Stimulated activated CD8-positive, alpha-beta memory T cell treated with anti-CD3 and anti-CD28 coated beads, Interleukin-15, amount 100 ng/mL, for 48 hours (primary cell): ENCODE measurements at regions not wholly inside any gene's neighbourhood (a gene's known extent, or its start where the extent isn't known, plus 50 kb on each side); places are given as distances from the start of the nearest gene placed in this dataset.

ENCODE experiments used
- DNase-seq, 2 donors: peaks; one replicate each; pipeline ENCODE4 v3.0.0-alpha.2; 2020; ENCODE audit warnings: low read depth in 2 of 2

DNA sequence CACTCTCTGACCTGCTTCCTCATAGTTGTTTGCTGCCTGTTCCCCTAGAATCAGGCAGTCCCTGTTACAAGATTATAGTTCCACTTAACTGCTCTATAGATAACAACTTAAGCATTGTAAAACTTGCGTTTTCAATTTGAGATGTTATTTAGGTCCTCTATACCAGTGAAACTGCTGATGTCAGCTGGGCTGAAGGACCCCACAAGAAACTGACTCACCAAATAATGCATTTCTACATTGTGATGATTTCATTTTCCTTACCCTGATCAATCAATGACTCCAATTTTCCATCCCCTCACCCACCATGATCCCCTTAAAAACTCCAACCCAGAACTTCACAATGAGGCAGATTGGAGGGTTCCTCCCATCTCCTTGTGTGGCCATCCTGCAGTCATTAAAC lies 280.7 kb downstream of the SLITRK1 start:
- no peak for DNase-seq

DNA sequence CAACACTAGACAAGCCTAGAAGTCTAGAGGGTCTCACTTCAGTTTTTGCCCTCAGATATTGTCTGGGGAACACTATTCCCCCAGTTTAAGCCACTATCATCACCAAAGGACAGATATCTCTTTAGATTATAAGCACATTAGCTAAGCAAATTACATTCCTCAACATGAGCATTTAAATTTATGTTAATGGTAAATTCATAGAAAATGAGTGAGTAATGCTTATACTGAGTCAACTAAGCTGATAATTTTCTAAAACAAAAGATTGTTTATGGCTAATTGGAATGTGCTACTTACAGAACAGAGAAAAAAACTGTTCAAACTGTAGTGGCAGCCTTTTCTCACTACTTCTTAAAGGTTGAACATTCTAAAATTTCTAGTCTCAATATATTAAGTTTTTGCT lies 290.2 kb downstream of the SLITRK1 start:
- DNase-seq: no peak

DNA sequence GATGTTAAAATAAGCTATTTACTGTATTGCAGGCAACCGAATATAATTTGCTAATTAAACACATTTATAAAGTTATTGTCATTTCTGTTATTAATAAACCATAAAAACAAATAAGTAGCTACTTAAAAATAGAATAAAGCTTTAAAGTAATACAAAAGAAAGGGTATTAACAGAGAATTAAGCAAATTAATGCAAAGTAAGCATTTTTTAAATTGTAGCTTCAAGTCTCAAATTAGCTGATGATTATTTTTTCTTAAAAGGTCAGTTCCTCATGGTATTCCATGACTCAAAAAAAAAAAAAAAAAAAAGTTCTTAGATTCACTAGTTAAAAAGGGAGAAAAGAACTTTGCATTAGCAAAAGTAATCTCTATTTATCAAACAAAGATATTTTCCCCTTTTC lies 292.5 kb downstream of the SLITRK1 start:
- DNase-seq: no peak

DNA sequence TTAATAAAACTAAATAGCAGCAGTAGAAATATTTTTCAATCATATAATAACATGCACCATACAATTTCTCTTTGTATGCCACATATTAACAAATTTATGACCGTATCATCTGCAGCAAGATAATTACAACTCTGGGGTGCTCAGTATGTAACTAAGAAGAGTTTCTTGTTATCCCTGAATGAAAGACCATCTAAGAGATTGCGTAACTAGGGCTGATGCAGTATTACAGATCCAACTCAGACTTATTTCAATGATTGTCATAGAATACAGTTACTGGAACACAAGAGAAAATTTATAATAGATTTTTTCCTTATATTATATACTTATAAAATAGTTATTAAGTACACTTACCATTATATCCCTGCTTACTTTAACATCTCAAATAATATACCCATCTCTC lies 305.1 kb downstream of the SLITRK1 start:
- no peak for DNase-seq

DNA sequence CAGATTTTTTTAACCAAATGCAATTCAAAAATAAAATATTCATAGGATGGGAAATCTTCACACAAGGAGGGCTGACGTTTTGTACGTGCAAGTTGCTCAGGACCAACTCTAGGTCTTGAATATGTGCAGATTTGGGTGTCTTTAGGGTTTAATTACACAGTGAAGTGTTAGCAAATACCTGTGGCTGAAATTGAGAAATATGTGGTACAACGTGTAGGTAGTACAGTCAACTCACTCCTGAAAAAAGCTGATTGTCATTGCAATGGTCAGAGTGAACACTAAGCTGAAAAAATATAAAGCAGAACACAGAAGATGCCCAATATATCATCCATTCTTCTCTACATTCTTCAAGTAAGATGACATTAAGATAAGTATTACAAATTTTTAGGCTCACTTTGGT lies 314.3 kb downstream of the SLITRK1 start:
- DNase-seq: no peak

DNA sequence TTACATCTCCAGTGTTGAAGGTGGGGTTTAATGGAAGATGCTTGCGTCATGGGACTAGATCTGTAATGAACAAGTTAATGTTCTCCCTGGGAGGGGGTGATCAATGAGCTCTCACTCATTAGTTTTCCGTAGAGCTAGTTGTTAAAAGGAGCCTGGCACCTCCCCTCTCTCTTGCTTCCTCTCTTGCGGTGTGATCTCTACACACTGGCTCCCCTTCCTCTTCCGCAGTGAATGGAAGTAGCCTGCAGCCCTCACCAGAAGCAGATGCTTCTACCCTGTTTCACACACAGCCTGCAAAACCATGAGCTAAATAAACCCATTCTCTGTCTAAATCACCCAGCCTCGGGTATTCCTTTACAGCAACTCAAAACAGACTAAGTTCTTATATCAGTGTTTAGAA lies 318.8 kb downstream of the SLITRK1 start:
- no peak for DNase-seq

DNA sequence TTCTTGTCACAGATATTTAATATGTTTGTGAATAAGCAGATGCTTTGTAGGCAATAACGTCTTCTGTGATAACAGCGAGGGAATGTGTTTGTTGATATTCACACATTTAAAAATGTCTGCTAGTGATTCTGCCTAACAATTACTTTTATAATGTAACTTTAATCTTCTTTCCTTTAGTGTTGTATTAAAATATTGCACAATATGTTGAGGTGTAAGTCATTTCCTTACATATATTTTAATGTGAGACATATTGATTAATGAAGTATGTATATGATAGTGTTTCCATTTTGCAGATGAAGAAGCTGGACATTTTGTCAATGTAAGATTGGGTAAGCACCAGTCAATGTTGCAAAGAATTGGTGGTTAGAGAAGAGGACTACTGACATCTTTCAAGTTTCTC lies 324.4 kb downstream of the SLITRK1 start:
- no peak for DNase-seq

DNA sequence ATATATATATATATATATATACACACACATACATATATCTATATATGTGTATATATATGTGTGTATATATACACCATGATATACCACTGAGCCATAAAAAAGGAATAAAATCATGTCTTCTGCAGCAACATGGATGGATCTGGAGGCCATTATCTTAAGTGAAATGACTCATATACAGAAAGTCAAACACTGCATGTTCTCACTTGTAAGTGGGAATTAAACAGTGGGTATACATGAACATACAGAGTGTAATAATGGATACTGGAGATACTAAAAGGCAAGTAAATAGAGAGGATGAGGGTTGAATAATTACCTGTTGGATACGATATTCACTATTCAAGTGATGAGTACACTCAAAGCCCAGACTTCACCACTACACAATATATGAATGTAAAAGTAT lies 332.6 kb downstream of the SLITRK1 start:
- no peak for DNase-seq

DNA sequence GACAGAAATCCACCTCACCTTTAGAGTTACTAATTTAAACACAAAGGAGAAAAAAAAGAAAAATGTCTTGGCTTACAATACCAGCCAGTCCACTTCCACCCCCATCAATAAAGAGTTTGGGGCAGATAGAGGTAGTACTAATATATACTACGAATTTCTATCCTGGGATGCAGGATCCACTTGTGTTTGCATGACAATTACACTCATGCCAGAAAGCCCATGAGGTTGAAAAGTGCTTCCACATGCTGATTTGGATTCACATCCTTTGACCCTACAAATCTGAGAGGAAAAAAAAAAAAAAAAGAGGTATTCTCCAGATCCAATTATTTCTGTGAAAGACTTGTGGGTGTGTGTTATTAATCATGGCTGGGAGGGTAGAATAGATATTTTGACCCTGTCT lies 335.2 kb downstream of the SLITRK1 start:
- DNase-seq: no peak

DNA sequence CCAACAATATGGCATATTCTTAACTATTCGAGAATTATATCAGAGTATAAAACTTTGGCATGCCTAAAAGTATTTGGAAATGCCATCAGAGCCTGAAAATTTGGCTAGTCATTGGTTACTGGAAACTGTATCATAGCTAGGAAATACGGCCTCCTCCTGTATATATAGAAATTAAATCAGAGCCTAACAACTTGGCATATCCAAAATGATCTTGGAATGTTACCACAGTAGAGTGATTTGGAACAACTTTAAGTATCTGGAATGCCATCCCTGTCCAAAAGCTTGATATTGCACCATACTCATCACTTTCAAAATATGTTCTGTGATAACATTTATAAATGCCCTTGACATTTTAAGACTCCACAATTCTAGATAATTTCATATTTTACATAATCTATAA lies 335.8 kb downstream of the SLITRK1 start:
- no peak for DNase-seq

DNA sequence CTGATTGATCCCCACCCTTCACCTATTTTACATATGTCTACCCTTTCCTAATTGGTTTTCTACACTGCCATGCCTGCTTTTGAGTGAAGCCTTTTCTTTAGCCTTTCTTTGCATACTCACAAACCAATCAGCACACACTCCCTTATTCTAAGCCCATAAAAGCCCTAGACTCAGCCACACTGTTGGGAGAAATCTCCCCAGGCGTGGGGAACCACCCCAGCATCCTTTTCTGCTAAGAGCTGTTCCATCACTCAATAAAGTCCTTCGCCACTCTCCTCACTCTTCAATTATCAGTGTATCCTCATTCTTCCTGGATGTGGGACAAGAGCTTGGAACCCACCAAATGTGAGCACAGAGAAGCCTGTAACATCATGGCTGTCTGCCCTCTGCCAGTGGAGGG lies 343.6 kb downstream of the SLITRK1 start:
- DNase-seq: no peak

DNA sequence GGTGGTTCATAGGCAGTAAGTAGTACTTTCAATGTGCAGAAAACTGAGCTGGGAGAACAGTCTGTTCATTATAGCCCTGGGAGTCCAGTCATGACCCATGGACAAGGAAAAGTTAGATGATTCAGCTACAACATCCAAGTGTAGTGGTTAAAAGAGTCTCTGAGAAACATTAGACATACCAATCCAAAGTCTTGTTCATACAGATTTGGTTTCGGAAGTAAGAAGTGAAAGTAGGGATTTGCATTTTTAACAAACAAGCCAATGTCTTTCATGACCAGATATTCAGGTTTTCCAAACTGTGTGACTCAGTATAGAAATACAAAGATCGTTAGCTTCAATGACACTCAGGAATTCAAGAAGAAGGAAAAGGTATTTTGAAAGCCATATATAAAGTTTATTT lies 345.3 kb downstream of the SLITRK1 start:
- DNase-seq: no peak

DNA sequence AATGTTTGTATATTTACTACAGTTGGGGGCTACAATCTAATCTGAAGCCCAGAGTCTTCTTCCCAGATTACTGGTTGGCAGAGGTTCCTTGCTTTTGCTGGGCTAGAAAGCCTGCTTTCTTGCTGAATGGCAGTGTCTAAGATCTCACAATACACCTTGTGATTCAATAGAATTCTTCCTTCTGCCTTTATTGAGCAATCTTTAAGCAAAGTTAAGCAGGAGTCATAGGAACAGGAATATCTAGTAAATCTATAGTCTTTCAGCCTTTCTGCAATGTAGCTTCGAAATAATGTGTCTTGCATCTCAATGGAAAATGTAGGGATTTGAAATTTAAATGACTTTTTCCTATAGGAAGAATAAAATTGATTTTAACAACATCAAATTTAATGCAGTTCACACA lies 346.1 kb downstream of the SLITRK1 start:
- DNase-seq: no peak

DNA sequence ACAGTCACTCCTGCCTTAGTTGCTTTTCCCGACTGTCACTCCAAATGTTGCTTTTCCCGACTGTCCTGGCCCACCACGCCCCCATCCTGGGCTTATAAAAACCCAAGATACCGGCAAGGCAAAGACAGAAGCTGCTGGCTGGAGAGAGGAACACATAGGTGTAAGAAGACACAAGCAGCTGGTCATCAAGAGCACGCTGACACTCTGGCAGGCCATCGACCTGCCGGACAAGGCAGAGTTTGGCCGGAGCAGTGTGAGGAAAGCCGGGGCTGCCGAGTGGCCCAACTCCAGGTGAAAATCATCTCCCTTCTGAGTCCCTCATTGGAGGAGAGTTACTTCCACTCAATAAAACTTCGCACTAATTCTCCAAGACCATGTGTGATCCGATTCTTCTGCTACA lies 349.5 kb downstream of the SLITRK1 start:
- no peak for DNase-seq

DNA sequence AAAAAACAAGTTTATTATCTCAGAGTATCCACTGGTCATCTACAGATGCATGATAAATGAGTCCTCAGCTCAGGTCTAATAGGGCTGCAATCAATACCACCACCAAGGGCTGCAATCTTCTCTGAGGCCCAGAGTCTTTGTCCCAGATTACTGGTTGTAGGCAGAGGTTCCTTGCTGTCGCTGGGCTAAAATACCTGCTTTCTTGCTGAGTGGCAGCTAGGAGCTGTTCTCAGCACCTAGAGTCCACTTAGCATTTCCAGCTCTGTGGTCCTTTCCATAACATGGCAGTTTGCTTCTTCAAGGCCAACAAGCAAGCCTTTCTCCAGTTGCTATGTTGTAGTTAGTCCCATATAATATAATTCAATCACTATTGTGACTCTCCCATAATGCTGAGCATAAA lies 351.3 kb downstream of the SLITRK1 start:
- DNase-seq: no peak

DNA sequence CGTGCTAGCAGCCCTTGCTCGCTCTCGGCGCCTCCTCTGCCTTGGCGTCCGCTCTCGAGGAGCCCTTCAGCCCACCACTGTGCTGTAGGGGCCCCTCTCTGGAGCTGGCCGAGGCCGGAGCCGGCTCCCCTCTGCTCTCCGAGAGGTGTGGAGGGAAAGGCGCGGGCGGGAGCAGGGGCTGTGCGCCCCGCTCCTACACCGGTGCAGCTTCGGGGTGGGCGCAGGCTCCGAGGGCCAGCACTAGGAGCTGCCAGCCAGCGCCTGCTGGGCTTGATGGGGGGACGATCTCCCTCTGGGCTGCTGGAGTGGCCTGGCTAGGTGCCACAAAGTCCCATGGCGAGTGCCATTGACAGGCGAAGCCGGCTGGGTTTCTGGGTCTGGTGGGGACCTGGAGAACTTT lies 365.5 kb downstream of the SLITRK1 start:
- DNase-seq: no peak

DNA sequence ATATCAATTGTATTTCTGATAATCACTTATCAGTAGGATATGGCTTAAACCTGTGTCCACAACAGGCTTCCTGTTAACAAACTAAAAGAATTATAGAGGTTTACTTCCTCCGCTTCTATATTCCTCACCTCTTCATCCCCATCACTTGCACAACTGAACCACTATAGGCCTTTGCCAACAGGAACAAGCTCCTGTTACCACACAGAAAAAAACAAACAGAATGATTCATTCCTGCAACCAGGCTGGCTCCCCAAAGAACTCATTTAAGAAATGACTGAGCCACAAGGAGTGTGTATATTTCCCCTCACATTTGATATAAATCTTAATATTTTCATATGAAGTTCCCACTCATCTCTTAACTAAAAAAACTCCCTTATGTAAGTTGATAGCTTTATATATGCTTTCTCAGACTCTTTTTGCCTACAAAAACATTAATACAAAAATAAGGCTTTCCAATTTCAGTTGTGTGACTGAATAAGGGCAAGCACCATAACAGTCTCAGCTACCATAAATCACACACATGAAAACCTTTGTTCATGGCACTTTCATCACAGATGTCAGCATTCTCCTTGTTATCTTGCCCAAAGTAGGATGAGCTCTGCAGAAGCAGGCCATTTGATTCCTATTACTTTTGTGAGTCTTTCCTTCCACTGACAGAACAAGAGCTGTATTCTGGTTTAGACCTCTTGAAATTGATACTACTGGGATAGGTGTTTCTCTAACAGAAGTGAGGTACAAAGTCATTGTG lies 366.8 kb downstream of the SLITRK1 start:
- DNase-seq: no peak

DNA sequence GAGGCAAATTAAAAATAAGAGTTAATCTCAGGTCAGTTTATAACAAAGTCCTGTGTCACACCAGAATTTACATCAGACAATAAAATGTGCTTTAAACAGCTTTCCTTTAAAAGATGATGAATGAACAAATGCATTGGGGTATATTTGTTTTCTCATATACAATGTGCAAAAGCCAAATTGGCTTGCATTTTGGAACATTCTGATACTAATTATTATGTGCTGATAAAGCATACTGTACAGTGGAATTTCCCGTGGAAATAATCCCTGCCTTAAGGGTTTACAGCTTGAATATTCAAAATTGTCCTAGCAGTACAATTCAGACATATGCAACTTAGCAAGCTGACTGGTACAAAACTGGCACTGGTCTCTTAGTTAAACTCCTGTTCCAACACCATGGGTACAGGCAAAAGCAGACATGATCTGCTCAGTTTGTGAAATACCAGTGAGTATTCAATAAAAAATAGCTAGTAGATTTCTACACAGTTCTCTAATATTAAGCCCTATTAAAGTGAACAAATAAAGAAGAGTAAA lies 373.4 kb downstream of the SLITRK1 start:
- DNase-seq: no peak

DNA sequence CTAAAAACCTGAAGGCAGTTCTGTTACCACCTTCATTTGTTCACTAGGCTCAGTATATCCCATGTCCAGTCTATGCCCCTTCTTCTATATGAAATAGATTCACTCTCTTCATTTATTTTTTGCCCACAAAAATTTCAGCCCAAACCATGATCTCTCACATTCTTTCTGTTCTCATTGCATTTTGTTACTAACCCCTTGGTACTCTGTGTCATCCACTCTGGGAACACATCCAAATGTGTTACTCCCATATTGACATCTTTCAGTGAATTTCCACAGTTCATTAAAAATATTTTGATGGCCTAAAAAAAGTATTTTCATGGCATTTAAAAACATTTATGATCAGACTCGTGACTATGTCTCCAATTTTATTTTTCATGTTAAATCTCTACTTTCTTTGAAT lies 378.9 kb downstream of the SLITRK1 start:
- DNase-seq: no peak

DNA sequence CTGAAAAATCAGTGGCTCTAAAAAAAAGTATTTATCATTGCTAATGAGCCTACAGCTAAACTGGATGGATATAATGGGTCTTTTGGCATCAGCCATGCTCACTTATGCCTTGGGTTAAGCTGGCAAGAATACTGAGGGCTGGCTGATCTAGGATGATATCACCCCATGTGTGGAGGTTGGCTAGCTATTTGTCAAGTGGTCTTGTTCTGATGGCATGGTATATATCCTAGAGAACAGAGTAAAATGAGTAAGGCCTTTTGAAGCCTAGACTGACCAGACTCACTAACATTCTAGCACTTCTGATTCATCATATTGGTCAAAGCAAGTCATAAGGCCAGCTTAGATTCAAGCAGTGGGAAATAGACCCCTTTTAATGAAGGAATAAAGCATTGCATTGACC lies 383.0 kb downstream of the SLITRK1 start:
- DNase-seq: no peak

DNA sequence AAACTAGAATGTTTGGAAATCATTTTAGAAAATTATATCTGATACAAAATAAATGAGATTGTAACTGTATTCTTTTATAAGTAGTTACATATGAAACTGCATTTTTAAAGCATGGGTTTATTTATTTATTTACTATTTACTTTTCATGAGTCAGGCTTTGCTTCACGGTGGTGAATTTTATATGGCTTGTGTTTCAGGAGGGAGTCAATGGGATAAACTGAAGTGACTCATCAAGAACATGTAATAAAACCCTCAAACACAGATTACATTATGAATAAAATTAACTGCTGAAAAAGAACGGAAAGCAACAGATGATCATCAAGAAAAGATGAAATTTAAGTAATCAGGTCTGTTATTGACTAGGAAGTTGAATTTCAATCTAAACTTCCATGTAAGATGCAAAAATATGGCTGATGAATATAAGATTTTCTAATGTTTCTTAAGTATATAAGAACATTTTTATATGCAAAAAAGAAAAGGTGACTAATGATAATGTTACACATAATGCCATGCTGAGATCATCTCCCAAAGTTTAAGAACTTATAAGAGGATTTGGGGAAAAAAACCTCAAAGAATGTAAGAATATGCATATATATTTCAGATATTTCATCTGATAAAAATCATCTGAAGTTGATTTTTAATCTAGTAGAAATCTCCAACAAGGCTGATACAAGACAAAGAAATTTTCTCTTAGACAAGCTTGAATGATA lies 383.6 kb downstream of the SLITRK1 start:
- DNase-seq: no peak

DNA sequence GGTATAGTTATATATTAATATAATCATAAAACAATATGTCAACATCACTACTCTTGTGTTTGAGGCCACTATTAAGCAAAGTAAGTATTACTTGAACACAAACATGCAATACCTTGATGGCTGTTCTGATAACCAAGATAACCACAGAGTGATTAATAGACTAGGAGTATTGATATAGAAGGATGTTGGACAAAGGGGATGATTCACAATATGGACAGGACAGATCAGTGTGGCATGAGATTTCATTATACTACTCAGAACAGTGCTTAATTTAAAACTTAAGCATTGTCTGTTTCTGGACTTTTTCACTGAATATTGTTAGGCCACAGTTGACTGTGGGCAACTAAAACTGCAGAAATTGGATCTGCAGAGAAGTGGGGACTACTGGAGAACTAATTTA lies 384.2 kb downstream of the SLITRK1 start:
- no peak for DNase-seq

DNA sequence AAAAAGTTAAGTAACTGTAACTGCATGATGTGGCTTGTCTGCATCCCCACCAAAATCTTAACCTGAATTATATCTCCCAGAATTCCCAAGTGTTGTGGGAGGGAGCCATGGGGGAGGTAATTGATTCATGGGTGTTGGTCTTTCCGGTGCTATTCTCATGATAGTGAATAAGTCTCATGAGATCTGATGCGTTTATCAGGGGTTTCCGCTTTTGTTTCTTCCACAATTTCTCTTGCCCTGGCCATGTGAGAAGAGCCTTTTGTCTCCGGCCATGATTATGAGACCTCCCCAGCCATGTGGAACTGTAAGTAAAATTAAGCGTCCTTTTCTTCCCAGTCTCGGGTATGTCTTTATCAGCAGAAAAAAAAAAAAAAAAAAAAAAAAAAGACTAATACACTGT lies 385.8 kb downstream of the SLITRK1 start:
- no peak for DNase-seq

DNA sequence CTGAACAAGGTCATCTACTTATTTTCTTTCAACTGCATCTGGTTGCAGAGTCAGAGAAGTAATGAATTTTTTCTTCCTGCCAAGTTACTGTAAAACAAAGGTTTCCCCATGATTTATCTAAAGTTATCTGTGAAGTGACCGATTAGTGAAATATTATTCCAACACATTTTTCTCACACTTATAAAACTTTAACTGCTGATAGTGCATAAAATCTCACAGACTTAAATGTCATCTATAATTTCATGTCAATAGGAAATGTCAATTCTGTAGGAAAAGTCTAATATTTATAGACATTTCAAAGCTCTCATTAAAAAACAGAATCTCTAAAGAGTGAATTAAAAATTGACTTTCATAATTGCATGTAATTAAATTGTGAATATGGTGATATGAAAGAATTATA lies 397.2 kb downstream of the SLITRK1 start:
- no peak for DNase-seq
